HCT116 (cell line): ENCODE measurements at regions not wholly inside any gene's neighbourhood (a gene's known extent, or its start where the extent isn't known, plus 50 kb on each side); places are given as distances from the start of the nearest gene placed in this dataset.

Source experiments
- ATAC-seq: fragments of 200-7000 bp; cut with Tn5 transposase; 2 replicates; pipeline ENCODE4 v1.9.1; 2020; ENCODE audit warnings: mild to moderate bottlenecking, moderate library complexity
- BruUV-seq: library from RNA; stranded (reverse); fragments of 400-500 nt; replicated peaks from 2 replicates; lab custom pipeline; 2021; lab: Mats Ljungman, UMichigan
- CTCF ChIA-PET: fragments of 300-600 bp; sonication (Branson Sonifier 250); formaldehyde crosslinking; loops from one replicate; lab custom pipeline; 2021; ENCODE audit warnings: antibody characterized with exemption; lab: Charles Lee
- POLR2A ChIA-PET: fragments of 300-600, 350-600 bp; sonication (Branson Sonifier 250); formaldehyde crosslinking; loops from one replicate; lab custom pipeline; 2021; ENCODE audit warnings: antibody characterized with exemption; lab: Charles Lee
- RAD21 ChIA-PET, 2 experiments: fragments of 300-600 bp; sonication (Branson Sonifier 250); formaldehyde crosslinking; loops; one replicate each; lab custom pipeline; 2023; ENCODE audit warnings: low total read pairs in 2 of 2; ENCODE audit not compliant: uncharacterized antibody in 2 of 2, unreplicated experiment in 2 of 2, low non-redundant PET in 1 of 2; lab: Charles Lee
- DNase-seq: peaks from one replicate; pipeline ENCODE4 v3.0.0-alpha.2; 2010; ENCODE audit warnings: low read depth, low spot score
- H2AFZ ChIP-seq: fragments of 200-600 bp; shearing (Covaris generic), sonication (generic); 2 replicates; pipeline ENCODE4 v1.6.1; 2017; ENCODE audit warnings: low read depth, mixed run types, mixed read lengths, antibody characterized with exemption, low read length; ENCODE audit not compliant: poor library complexity, severe bottlenecking
- H3K27ac ChIP-seq: 2 replicates; pipeline ENCODE4 v1.5.1; 2012; ENCODE audit warnings: low read depth, low read length
- H3K27me3 ChIP-seq: fragments of 200-600 bp; sonication (generic); 2 replicates; pipeline ENCODE4 v1.6.1; 2016; ENCODE audit warnings: mixed run types, low read length, mixed read lengths; ENCODE audit not compliant: insufficient read depth
- H3K36me3 ChIP-seq, 2 experiments: fragments of 200-500 bp in 1 of 2; fragments of 200-600 bp in 1 of 2; sonication (Bioruptor generic) in 1 of 2; sonication (generic) in 1 of 2; 2 replicates each; pipeline versions ENCODE4 v1.5.1 to v1.6.1; 2014 to 2016; ENCODE audit warnings: low read length in 2 of 2, inconsistent platforms in 1 of 2, mixed read lengths in 1 of 2, mixed run types in 1 of 2; ENCODE audit not compliant: insufficient read depth in 2 of 2, control insufficient read depth in 1 of 2
- H3K4me1 ChIP-seq, 2 experiments: fragments of 200-600 bp in 1 of 2; sonication (generic) in 1 of 2; 2 replicates each; pipeline versions ENCODE4 v1.5.1 to v1.6.1; 2012 to 2017; ENCODE audit warnings: low read length in 2 of 2, inconsistent platforms in 1 of 2, mild to moderate bottlenecking in 1 of 2, mixed read lengths in 1 of 2, mixed run types in 1 of 2, moderate library complexity in 1 of 2; ENCODE audit not compliant: insufficient read depth in 2 of 2, control insufficient read depth in 1 of 2
- H3K4me2 ChIP-seq: fragments of 200-600 bp; sonication (generic); 2 replicates; pipeline ENCODE4 v1.6.1; 2017; ENCODE audit warnings: mixed run types, low read length, mixed read lengths
- H3K4me3 ChIP-seq, 2 experiments: fragments of 200-600 bp in 1 of 2; sonication (generic) in 1 of 2; replicated peaks in 1 of 2; 2 replicates each; pipeline ENCODE4 v1.5.1; 2011 to 2016; ENCODE audit warnings: low read length in 2 of 2, control low read depth in 1 of 2, low read depth in 1 of 2, mild to moderate bottlenecking in 1 of 2, mixed read lengths in 1 of 2, mixed run types in 1 of 2
- H3K79me2 ChIP-seq: fragments of 200-600 bp; sonication (generic); 2 replicates; pipeline ENCODE4 v1.6.1; 2017; ENCODE audit warnings: mild to moderate bottlenecking, mixed run types, low read length, moderate library complexity, mixed read lengths; ENCODE audit not compliant: insufficient read depth
- H3K9ac ChIP-seq: fragments of 200-600 bp; sonication (generic); 2 replicates; pipeline ENCODE4 v1.6.1; 2016; ENCODE audit warnings: low read length, mixed read lengths
- H3K9me2 ChIP-seq: fragments of 200-600 bp; sonication (generic), shearing (Covaris generic); 2 replicates; pipeline ENCODE4 v1.6.1; 2017; ENCODE audit warnings: mixed run types, mild to moderate bottlenecking, moderate library complexity; ENCODE audit not compliant: insufficient read depth
- H3K9me3 ChIP-seq, 2 experiments: fragments of 200-500 bp in 1 of 2; fragments of 200-600 bp in 1 of 2; sonication (Bioruptor generic) in 1 of 2; sonication (generic) in 1 of 2; 2 replicates each; pipeline ENCODE4 v1.6.1; 2014 to 2017; ENCODE audit warnings: low read length in 2 of 2, mixed read lengths in 2 of 2, inconsistent platforms in 1 of 2, low read depth in 1 of 2, mild to moderate bottlenecking in 1 of 2, mixed run types in 1 of 2, moderate library complexity in 1 of 2; ENCODE audit not compliant: control insufficient read depth in 1 of 2, insufficient read depth in 1 of 2
- H4K20me1 ChIP-seq: fragments of 200-600 bp; sonication (generic), shearing (Covaris generic); 2 replicates; pipeline ENCODE4 v1.6.1; 2017; ENCODE audit warnings: mixed run types, mild to moderate bottlenecking, moderate library complexity; ENCODE audit not compliant: insufficient read depth
- FOSL1 ChIP-seq: IDR thresholded peaks from 2 replicates; pipeline ENCODE4 v1.6.1; 2012; ENCODE audit warnings: low read depth
- intact Hi-C: fragments of 100-400 bp; cut with micrococcal nuclease; formaldehyde crosslinking; loops from 2 replicates; pipeline ENCODE4 v1.10.0; 2022
- TF ChIP-seq, protein P1 (sequence below): IDR thresholded peaks from 2 replicates; pipeline ENCODE4 v1.6.1; 2011; ENCODE audit warnings: mild to moderate bottlenecking, low read length, moderate library complexity; ENCODE audit not compliant: insufficient replicate concordance; ENCODE audit errors: extremely low read depth
- TF ChIP-seq, protein P2 (sequence below), 3 experiments: fragments of 200-600 bp in 1 of 3; sonication (generic) in 1 of 3; IDR thresholded peaks in 2 of 3; conservative IDR thresholded peaks in 1 of 3; 2 replicates each; pipeline ENCODE4 v1.5.1; 2012 to 2017; ENCODE audit warnings: low read depth in 2 of 3, low read length in 2 of 3, antibody characterized with exemption in 1 of 3, borderline replicate concordance in 1 of 3, control low read depth in 1 of 3, mild to moderate bottlenecking in 1 of 3, mixed read lengths in 1 of 3, mixed run types in 1 of 3, moderate library complexity in 1 of 3; ENCODE audit not compliant: insufficient read depth in 1 of 3

DNA sequence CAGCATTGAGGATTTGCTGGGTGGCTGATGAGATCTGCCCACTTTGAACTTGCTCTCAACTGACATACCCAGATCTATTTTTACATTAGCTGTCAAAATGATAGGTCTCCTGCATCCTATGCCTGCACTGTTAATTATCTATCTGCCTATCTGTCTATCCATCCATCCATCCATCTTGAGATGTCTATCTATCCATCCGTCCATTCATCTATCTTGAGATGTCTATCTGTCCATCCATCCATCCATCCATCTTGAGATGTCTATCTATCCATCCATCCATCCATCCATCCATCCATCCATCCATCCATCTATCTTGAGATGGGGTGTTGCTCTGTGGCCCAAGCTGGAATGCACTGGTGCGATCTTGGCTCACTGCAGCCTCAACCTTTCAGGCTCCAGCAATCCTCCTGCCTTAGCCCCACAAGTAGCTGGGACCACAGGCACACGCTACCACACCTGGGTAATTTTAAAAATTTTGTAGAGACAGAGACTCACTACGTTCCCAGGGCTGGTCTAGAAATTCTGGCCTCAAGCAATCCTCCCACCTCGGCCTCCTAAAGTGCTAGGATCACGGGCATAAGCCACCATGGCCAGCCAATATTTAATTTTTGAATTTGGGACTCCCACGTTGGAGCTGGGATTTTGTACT, 159.4 kb upstream of the NSMCE3 start:
- peaks cover 20% of the 10 kb centered on the region; the same call in 1 of the 2 replicates for H3K27me3 ChIP-seq
- no peak for TF ChIP-seq FOSL1
- TF ChIP-seq, all 23 proteins: peak for 0
- H3K4me1 ChIP-seq = no peaks in the 10 kb centered on the region
- no TSS peak for BruUV-seq
- ChIA-PET CTCF (no interaction called here), POLR2A (no interaction called here), RAD21 (no interaction called here)
- H3K36me3 ChIP-seq = no peaks in the 10 kb centered on the region
- H3K9me2 ChIP-seq = no peaks in the 10 kb centered on the region
- ATAC-seq (no peak), DNase-seq (no peak)
- no peaks in the 10 kb centered on the region for H3K79me2 ChIP-seq
- no peaks in the 10 kb centered on the region for H3K9me3 ChIP-seq
- no peak overlapping the region for H3K9ac ChIP-seq
- H2AFZ ChIP-seq = no peak overlapping the region
- intact Hi-C loops = loop anchor here (10.0 kb wide), 1 partner anchor 174 kb away; no protein-coding TSS in a partner anchor
- no peak overlapping the region for H3K4me2 ChIP-seq
- no peak overlapping the region for H3K27ac ChIP-seq
- no peak overlapping the region for H3K4me3 ChIP-seq
- no peaks in the 10 kb centered on the region for H4K20me1 ChIP-seq

DNA sequence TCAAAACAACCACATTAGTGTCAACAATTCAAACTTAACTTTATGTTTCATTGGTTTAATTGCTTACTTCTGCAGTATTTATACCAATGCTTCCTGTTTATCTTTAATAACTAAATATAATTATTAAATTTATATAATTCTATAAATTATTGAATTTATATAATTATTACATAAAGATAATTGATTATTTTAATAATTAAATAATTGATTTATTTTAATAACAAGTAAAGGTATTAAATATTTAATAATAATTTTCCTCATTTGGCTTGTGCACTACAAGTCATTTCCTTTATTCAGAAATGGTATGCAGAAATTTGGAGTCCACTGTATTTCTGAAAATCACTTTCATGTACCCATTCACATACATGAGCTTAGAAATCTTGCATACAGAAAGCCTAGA, 156.2 kb upstream of the NSMCE3 start:
- Histone ChIP-seq H3K36me3 (no peaks in the 10 kb centered on the region), H3K9me2 (no peaks in the 10 kb centered on the region), H3K9me3 (no peaks in the 10 kb centered on the region), H3K9ac (no peak overlapping the region), H3K4me2 (no peak overlapping the region), H3K27me3 (no peaks in the 10 kb centered on the region), H3K4me3 (no peak overlapping the region), H4K20me1 (no peaks in the 10 kb centered on the region), H3K27ac (no peak overlapping the region), H2AFZ (no peak overlapping the region)
- CTCF ChIA-PET = no interaction called here
- RAD21 ChIA-PET = no interaction called here
- no peak for DNase-seq
- intact Hi-C loops = loop anchor here (10.0 kb wide), 1 partner anchor 171 kb away; no protein-coding TSS in a partner anchor
- BruUV-seq = no TSS peak
- POLR2A ChIA-PET = no interaction called here
- TF ChIP-seq, protein P1, sequence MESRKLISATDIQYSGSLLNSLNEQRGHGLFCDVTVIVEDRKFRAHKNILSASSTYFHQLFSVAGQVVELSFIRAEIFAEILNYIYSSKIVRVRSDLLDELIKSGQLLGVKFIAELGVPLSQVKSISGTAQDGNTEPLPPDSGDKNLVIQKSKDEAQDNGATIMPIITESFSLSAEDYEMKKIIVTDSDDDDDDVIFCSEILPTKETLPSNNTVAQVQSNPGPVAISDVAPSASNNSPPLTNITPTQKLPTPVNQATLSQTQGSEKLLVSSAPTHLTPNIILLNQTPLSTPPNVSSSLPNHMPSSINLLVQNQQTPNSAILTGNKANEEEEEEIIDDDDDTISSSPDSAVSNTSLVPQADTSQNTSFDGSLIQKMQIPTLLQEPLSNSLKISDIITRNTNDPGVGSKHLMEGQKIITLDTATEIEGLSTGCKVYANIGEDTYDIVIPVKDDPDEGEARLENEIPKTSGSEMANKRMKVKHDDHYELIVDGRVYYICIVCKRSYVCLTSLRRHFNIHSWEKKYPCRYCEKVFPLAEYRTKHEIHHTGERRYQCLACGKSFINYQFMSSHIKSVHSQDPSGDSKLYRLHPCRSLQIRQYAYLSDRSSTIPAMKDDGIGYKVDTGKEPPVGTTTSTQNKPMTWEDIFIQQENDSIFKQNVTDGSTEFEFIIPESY = no peak
- TF ChIP-seq, protein P2, sequence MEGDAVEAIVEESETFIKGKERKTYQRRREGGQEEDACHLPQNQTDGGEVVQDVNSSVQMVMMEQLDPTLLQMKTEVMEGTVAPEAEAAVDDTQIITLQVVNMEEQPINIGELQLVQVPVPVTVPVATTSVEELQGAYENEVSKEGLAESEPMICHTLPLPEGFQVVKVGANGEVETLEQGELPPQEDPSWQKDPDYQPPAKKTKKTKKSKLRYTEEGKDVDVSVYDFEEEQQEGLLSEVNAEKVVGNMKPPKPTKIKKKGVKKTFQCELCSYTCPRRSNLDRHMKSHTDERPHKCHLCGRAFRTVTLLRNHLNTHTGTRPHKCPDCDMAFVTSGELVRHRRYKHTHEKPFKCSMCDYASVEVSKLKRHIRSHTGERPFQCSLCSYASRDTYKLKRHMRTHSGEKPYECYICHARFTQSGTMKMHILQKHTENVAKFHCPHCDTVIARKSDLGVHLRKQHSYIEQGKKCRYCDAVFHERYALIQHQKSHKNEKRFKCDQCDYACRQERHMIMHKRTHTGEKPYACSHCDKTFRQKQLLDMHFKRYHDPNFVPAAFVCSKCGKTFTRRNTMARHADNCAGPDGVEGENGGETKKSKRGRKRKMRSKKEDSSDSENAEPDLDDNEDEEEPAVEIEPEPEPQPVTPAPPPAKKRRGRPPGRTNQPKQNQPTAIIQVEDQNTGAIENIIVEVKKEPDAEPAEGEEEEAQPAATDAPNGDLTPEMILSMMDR (IDR thresholded peaks at IDR 0.05 in 2 of 3, conservative IDR thresholded peaks at IDR 0.05 in 1 of 3; ENCODE audit: borderline replicate concordance in 1 of 3, insufficient read depth in 1 of 3, low read depth in 2 of 3, low read length in 2 of 3) = no peak
- TF ChIP-seq, all 23 proteins: peak for 0
- Histone ChIP-seq H3K79me2 (no peaks in the 10 kb centered on the region), H3K4me1 (no peaks in the 10 kb centered on the region)
- ATAC-seq = no peak
